WTC11 (cell line): ENCODE measurements at regions not wholly inside any gene's neighbourhood (a gene's known extent, or its start where the extent isn't known, plus 50 kb on each side); places are given as distances from the start of the nearest gene placed in this dataset.

ENCODE experiments used
- ATAC-seq: fragments of 200-7000 bp; cut with Tn5 transposase; 2 replicates; pipeline ENCODE4 v1.10.0; 2021; ENCODE audit warnings: mild to moderate bottlenecking, moderate library complexity
- CTCF ChIA-PET: fragments of 300-600 bp; sonication (Branson Sonifier 250); formaldehyde crosslinking; loops from one replicate; lab custom pipeline; 2021; ENCODE audit warnings: antibody characterized with exemption; lab: Charles Lee
- POLR2A ChIA-PET: fragments of 350-600 bp; sonication (Branson Sonifier 250); formaldehyde crosslinking; loops from one replicate; lab custom pipeline; 2021; ENCODE audit warnings: antibody characterized with exemption; lab: Charles Lee
- DNase-seq: peaks from one replicate; pipeline ENCODE4 v3.0.0; 2021; ENCODE audit warnings: low spot score
- H3K27ac Mint-ChIP-seq: 2 replicates; pipeline ENCODE4 v1.8.0; 2021; ENCODE audit warnings: mixed read lengths
- H3K27me3 Mint-ChIP-seq: 2 replicates; pipeline ENCODE4 v1.8.0; 2021; ENCODE audit warnings: low read depth, mild to moderate bottlenecking, moderate library complexity, mixed read lengths
- H3K36me3 Mint-ChIP-seq: 2 replicates; pipeline ENCODE4 v1.8.0; 2021; ENCODE audit warnings: mixed read lengths
- H3K4me1 Mint-ChIP-seq: 2 replicates; pipeline ENCODE4 v1.8.0; 2022; ENCODE audit warnings: mixed read lengths
- H3K4me3 Mint-ChIP-seq: 2 replicates; pipeline ENCODE4 v1.8.0; 2021; ENCODE audit warnings: mild to moderate bottlenecking, moderate library complexity, mixed read lengths
- H3K9me3 Mint-ChIP-seq: 2 replicates; pipeline ENCODE4 v1.8.0; 2021; ENCODE audit warnings: mixed read lengths
- ARID4B ChIP-seq: sonication (generic); formaldehyde crosslinking; IDR thresholded peaks from 2 replicates; pipeline ENCODE4 v1.8.0; 2023; ENCODE audit warnings: missing genetic modification reagents, mild to moderate bottlenecking, borderline replicate concordance
- CREB1 ChIP-seq: sonication (generic); formaldehyde crosslinking; IDR thresholded peaks from 2 replicates; pipeline ENCODE4 v1.8.0; 2023; ENCODE audit warnings: mild to moderate bottlenecking, missing genetic modification reagents
- EMX1 ChIP-seq: fragments of 250-450 bp; sonication (Bioruptor Pico); IDR thresholded peaks from 2 replicates; pipeline ENCODE4 v1.8.0; 2021; ENCODE audit warnings: mild to moderate bottlenecking
- IRF2 ChIP-seq: sonication (generic); formaldehyde crosslinking; IDR thresholded peaks from 2 replicates; pipeline ENCODE4 v1.8.0; 2022; ENCODE audit warnings: low read depth, missing genetic modification reagents, borderline replicate concordance
- JAZF1 ChIP-seq: fragments of 250-450 bp; sonication (Bioruptor Pico); IDR thresholded peaks from 2 replicates; pipeline ENCODE4 v1.9.0; 2021; ENCODE audit warnings: moderate library complexity, mild to moderate bottlenecking, inconsistent platforms
- MLX ChIP-seq: sonication (generic); formaldehyde crosslinking; IDR thresholded peaks from 2 replicates; pipeline ENCODE4 v1.8.1; 2023; ENCODE audit warnings: mild to moderate bottlenecking, missing genetic modification reagents, moderate library complexity
- NR1H2 ChIP-seq: sonication (generic); formaldehyde crosslinking; IDR thresholded peaks from 2 replicates; pipeline ENCODE4 v1.9.0; 2021; ENCODE audit warnings: mild to moderate bottlenecking, moderate library complexity, missing genetic modification reagents
- RELA ChIP-seq: sonication (generic); formaldehyde crosslinking; IDR thresholded peaks from 2 replicates; pipeline ENCODE4 v1.8.1; 2022; ENCODE audit warnings: missing genetic modification reagents, mild to moderate bottlenecking, borderline replicate concordance
- TEAD4 ChIP-seq: sonication (generic); formaldehyde crosslinking; IDR thresholded peaks from 2 replicates; pipeline ENCODE4 v1.8.0; 2022; ENCODE audit warnings: mild to moderate bottlenecking, missing genetic modification reagents
- ZNF281 ChIP-seq: sonication (generic); formaldehyde crosslinking; IDR thresholded peaks from 2 replicates; pipeline ENCODE4 v1.8.0; 2023; ENCODE audit warnings: mild to moderate bottlenecking, missing genetic modification reagents
- TF ChIP-seq, protein P1 (sequence below): sonication (generic); formaldehyde crosslinking; IDR thresholded peaks from 2 replicates; pipeline ENCODE4 v1.8.0; 2022; ENCODE audit warnings: mild to moderate bottlenecking, missing genetic modification reagents
- TF ChIP-seq, protein P2 (sequence below): sonication (generic); formaldehyde crosslinking; IDR thresholded peaks from 2 replicates; pipeline ENCODE4 v1.8.0; 2022; ENCODE audit warnings: mild to moderate bottlenecking, missing genetic modification reagents
- TF ChIP-seq, protein P3 (sequence below): fragments of 250-450 bp; sonication (Bioruptor Pico); IDR thresholded peaks from 2 replicates; pipeline ENCODE4 v1.8.0; 2021; ENCODE audit warnings: mild to moderate bottlenecking
- TF ChIP-seq, protein P4 (sequence below): fragments of 250-450 bp; sonication (Bioruptor Pico); IDR thresholded peaks from 2 replicates; pipeline ENCODE4 v1.9.0; 2021; ENCODE audit warnings: mild to moderate bottlenecking

GRCh38 chr4:131459430-131460101 is 1689.5 kb upstream of the PCDH10 start (continued):
- TF ChIP-seq, protein P1, sequence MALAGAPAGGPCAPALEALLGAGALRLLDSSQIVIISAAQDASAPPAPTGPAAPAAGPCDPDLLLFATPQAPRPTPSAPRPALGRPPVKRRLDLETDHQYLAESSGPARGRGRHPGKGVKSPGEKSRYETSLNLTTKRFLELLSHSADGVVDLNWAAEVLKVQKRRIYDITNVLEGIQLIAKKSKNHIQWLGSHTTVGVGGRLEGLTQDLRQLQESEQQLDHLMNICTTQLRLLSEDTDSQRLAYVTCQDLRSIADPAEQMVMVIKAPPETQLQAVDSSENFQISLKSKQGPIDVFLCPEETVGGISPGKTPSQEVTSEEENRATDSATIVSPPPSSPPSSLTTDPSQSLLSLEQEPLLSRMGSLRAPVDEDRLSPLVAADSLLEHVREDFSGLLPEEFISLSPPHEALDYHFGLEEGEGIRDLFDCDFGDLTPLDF, result no peak
- TF ChIP-seq ZNF281 (CRISPR knock-in tag), result no peak
- no peak for TF ChIP-seq RELA (CRISPR knock-in tag)
- no peak for TF ChIP-seq EMX1 (CRISPR knock-in tag)
- TF ChIP-seq NR1H2 (CRISPR knock-in tag), result no peak

- ATAC-seq (no peak), DNase-seq (no peak)
- no peaks in the 10 kb centered on the region for H3K27me3 Mint-ChIP-seq
- no peak overlapping the region for H3K27ac Mint-ChIP-seq
- H3K4me3 Mint-ChIP-seq, result no peak overlapping the region
- H3K36me3 Mint-ChIP-seq, result peaks cover 8% of the 10 kb centered on the region; the same call in 1 of the 2 replicates
- H3K4me1 Mint-ChIP-seq, result no peaks in the 10 kb centered on the region
- POLR2A ChIA-PET, result no interaction called here
- H3K9me3 Mint-ChIP-seq, result peaks cover 20% of the 10 kb centered on the region
- TF ChIP-seq, protein P2, sequence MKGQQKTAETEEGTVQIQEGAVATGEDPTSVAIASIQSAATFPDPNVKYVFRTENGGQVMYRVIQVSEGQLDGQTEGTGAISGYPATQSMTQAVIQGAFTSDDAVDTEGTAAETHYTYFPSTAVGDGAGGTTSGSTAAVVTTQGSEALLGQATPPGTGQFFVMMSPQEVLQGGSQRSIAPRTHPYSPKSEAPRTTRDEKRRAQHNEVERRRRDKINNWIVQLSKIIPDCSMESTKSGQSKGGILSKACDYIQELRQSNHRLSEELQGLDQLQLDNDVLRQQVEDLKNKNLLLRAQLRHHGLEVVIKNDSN (CRISPR knock-in tag), result no peak
- TF ChIP-seq IRF2 (CRISPR knock-in tag), result no peak
- no peak for TF ChIP-seq TEAD4 (CRISPR knock-in tag)
- TF ChIP-seq MLX (CRISPR knock-in tag), result no peak
- TF ChIP-seq, protein P3, sequence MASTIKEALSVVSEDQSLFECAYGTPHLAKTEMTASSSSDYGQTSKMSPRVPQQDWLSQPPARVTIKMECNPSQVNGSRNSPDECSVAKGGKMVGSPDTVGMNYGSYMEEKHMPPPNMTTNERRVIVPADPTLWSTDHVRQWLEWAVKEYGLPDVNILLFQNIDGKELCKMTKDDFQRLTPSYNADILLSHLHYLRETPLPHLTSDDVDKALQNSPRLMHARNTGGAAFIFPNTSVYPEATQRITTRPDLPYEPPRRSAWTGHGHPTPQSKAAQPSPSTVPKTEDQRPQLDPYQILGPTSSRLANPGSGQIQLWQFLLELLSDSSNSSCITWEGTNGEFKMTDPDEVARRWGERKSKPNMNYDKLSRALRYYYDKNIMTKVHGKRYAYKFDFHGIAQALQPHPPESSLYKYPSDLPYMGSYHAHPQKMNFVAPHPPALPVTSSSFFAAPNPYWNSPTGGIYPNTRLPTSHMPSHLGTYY, result no peak
- no peak for TF ChIP-seq CREB1 (CRISPR knock-in tag)
- TF ChIP-seq ARID4B (CRISPR knock-in tag), result no peak
- TF ChIP-seq, protein P4, sequence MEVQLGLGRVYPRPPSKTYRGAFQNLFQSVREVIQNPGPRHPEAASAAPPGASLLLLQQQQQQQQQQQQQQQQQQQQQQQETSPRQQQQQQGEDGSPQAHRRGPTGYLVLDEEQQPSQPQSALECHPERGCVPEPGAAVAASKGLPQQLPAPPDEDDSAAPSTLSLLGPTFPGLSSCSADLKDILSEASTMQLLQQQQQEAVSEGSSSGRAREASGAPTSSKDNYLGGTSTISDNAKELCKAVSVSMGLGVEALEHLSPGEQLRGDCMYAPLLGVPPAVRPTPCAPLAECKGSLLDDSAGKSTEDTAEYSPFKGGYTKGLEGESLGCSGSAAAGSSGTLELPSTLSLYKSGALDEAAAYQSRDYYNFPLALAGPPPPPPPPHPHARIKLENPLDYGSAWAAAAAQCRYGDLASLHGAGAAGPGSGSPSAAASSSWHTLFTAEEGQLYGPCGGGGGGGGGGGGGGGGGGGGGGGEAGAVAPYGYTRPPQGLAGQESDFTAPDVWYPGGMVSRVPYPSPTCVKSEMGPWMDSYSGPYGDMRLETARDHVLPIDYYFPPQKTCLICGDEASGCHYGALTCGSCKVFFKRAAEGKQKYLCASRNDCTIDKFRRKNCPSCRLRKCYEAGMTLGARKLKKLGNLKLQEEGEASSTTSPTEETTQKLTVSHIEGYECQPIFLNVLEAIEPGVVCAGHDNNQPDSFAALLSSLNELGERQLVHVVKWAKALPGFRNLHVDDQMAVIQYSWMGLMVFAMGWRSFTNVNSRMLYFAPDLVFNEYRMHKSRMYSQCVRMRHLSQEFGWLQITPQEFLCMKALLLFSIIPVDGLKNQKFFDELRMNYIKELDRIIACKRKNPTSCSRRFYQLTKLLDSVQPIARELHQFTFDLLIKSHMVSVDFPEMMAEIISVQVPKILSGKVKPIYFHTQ (CRISPR knock-in tag), result no peak
- TF ChIP-seq JAZF1, result no peak
- CTCF ChIA-PET, result no interaction called here
Observed at GRCh38 chr4:131470360-131470759, 1678.7 kb upstream of the PCDH10 start.
